Peyer's patch (tissue), 4 donors: ENCODE measurements at regions not wholly inside any gene's neighbourhood (a gene's known extent, or its start where the extent isn't known, plus 50 kb on each side); places are given as distances from the start of the nearest gene placed in this dataset.

Experiments used
- CTCF ChIP-seq, 6 experiments: fragments of 450-650 bp in 4 of 6; fragments of 200-600 bp in 2 of 6; sonication (generic) in 1 of 6; IDR thresholded peaks; one replicate each; pipeline ENCODE4 v1.5.1; 2017 to 2019; ENCODE audit warnings: antibody characterized with exemption in 6 of 6, mild to moderate bottlenecking in 3 of 6, moderate library complexity in 1 of 6
- POLR2A ChIP-seq, 2 donors: fragments of 450-650 bp; IDR thresholded peaks; one replicate each; pipeline ENCODE4 v1.5.1; 2017; ENCODE audit warnings: antibody characterized with exemption in 2 of 2, mild to moderate bottlenecking in 2 of 2, moderate library complexity in 2 of 2

- TF ChIP-seq CTCF (IDR thresholded peaks at IDR 0.05) = no peak
- TF ChIP-seq POLR2A (IDR thresholded peaks at IDR 0.05) = no peak
Measured at GRCh38 chr14:103204852-103205540, 81.7 kb downstream of the TNFAIP2 start.
